Stimulated activated CD8-positive, alpha-beta memory T cell treated with anti-CD3 and anti-CD28 coated beads, Interleukin-4, amount 100 ng/mL, for 48 hours (primary cell): ENCODE measurements at regions not wholly inside any gene's neighbourhood (a gene's known extent, or its start where the extent isn't known, plus 50 kb on each side); places are given as distances from the start of the nearest gene placed in this dataset.
A peak's percentile ranks its signal among the peaks of the same experiment; 100 is the strongest.
"Not testable (repeated sequence)": the region's sequence is repeated elsewhere in the genome, so short reads cannot be mapped to it uniquely, and the experiment has no call there.

Experiments used
- DNase-seq: peaks from one replicate; pipeline ENCODE4 v3.0.0-alpha.2; 2020

- peak; percentile 17 for DNase-seq
Observed at GRCh38 chr19:30066781-30067759, 125.0 kb downstream of the URI1 start.

GRCh38 chr19:30067956-30068506 is 126.0 kb downstream of the URI1 start:
- DNase-seq = not testable (repeated sequence)

GRCh38 chr19:30068528-30069395 is 126.7 kb downstream of the URI1 start:
- DNase-seq = no peak

- DNase-seq = no peak
Observed at GRCh38 chr19:30069535-30070197, 127.6 kb downstream of the URI1 start.

GRCh38 chr19:30070198-30070967 is 128.3 kb downstream of the URI1 start:
- no peak for DNase-seq

- DNase-seq = no peak
Observed at GRCh38 chr19:30070968-30071632, 129.1 kb downstream of the URI1 start.

- DNase-seq = no peak
Observed at GRCh38 chr19:30071871-30072270, 129.8 kb downstream of the URI1 start.

GRCh38 chr19:30073152-30074000 is 131.3 kb downstream of the URI1 start:
- DNase-seq = no peak

GRCh38 chr19:30074096-30074495 is 132.1 kb downstream of the URI1 start:
- no peak for DNase-seq

GRCh38 chr19:30074741-30075715 is 133.0 kb downstream of the URI1 start:
- no peak for DNase-seq

GRCh38 chr19:30076101-30076551 is 134.1 kb downstream of the URI1 start:
- no peak for DNase-seq

- DNase-seq = no peak
Observed at GRCh38 chr19:30076751-30077670, 135.0 kb downstream of the URI1 start.

GRCh38 chr19:30077851-30078355 is 135.9 kb downstream of the URI1 start:
- no peak for DNase-seq

GRCh38 chr19:30078381-30078910 is 136.4 kb downstream of the URI1 start:
- DNase-seq = no peak

GRCh38 chr19:30079200-30079599 is 137.2 kb downstream of the URI1 start:
- DNase-seq = no peak

- no peak for DNase-seq
Observed at GRCh38 chr19:30082168-30082567, 140.1 kb downstream of the URI1 start.

GRCh38 chr19:30082611-30083010 is 140.6 kb downstream of the URI1 start:
- DNase-seq = no peak
